ENCODE measurements at regions not wholly inside any gene's neighbourhood (a gene's known extent, or its start where the extent isn't known, plus 50 kb on each side); places are given as distances from the start of the nearest gene placed in this dataset.

- H3K9me3 ChIP-seq (ENCODE audit: control insufficient read depth in 2 of 2, low read length in 2 of 2) = no peaks in the 10 kb centered on the region
- no peak overlapping the region for H3K4me3 ChIP-seq (ENCODE audit: low read length in 2 of 2)
These were observed 354.1 kb downstream of the RFPL4B start for GRCh38 chr6:112701201-112701600.

GRCh38 chr6:112710710-112711109, 363.6 kb downstream of the RFPL4B start:
- Histone ChIP-seq H3K4me3 (ENCODE audit: low read length in 2 of 2) (no peak overlapping the region), H3K27ac (ENCODE audit: low read length) (no peak overlapping the region), H3K27me3 (ENCODE audit: control insufficient read depth in 1 of 2, insufficient read depth in 2 of 2, low read length in 2 of 2) (no peaks in the 10 kb centered on the region), H3K36me3 (ENCODE audit: control insufficient read depth in 2 of 2, insufficient read depth in 2 of 2, low read length in 2 of 2) (no peaks in the 10 kb centered on the region), H3K9me3 (ENCODE audit: control insufficient read depth in 2 of 2, low read length in 2 of 2) (no peaks in the 10 kb centered on the region), H3K9ac (ENCODE audit: low read length in 2 of 2) (no peak overlapping the region), H3K4me1 (ENCODE audit: control insufficient read depth, insufficient read depth, low read length) (no peaks in the 10 kb centered on the region)

More at GRCh38 chr6:112701201-112701600, 354.1 kb downstream of the RFPL4B start:
- Histone ChIP-seq H3K9ac (ENCODE audit: low read length in 2 of 2) (no peak overlapping the region), H3K36me3 (ENCODE audit: control insufficient read depth in 2 of 2, insufficient read depth in 2 of 2, low read length in 2 of 2) (no peaks in the 10 kb centered on the region), H3K4me1 (ENCODE audit: control insufficient read depth, insufficient read depth, low read length) (no peaks in the 10 kb centered on the region), H3K27ac (ENCODE audit: low read length) (no peak overlapping the region), H3K27me3 (ENCODE audit: control insufficient read depth in 1 of 2, insufficient read depth in 2 of 2, low read length in 2 of 2) (no peaks in the 10 kb centered on the region)

GRCh38 chr6:112713402-112713801, 366.3 kb downstream of the RFPL4B start:
- Histone ChIP-seq H3K27ac (ENCODE audit: low read length) (no peak overlapping the region), H3K9me3 (ENCODE audit: control insufficient read depth in 2 of 2, low read length in 2 of 2) (no peaks in the 10 kb centered on the region), H3K9ac (ENCODE audit: low read length in 2 of 2) (no peak overlapping the region), H3K4me3 (ENCODE audit: low read length in 2 of 2) (no peak overlapping the region), H3K27me3 (ENCODE audit: control insufficient read depth in 1 of 2, insufficient read depth in 2 of 2, low read length in 2 of 2) (no peaks in the 10 kb centered on the region), H3K4me1 (ENCODE audit: control insufficient read depth, insufficient read depth, low read length) (no peaks in the 10 kb centered on the region), H3K36me3 (ENCODE audit: control insufficient read depth in 2 of 2, insufficient read depth in 2 of 2, low read length in 2 of 2) (no peaks in the 10 kb centered on the region)

- Histone ChIP-seq H3K4me1 (ENCODE audit: control insufficient read depth, insufficient read depth, low read length) (no peaks in the 10 kb centered on the region), H3K27me3 (ENCODE audit: control insufficient read depth in 1 of 2, insufficient read depth in 2 of 2, low read length in 2 of 2) (no peaks in the 10 kb centered on the region), H3K9ac (ENCODE audit: low read length in 2 of 2) (no peak overlapping the region), H3K4me3 (ENCODE audit: low read length in 2 of 2) (no peak overlapping the region), H3K9me3 (ENCODE audit: control insufficient read depth in 2 of 2, low read length in 2 of 2) (no peaks in the 10 kb centered on the region), H3K27ac (ENCODE audit: low read length) (no peak overlapping the region), H3K36me3 (ENCODE audit: control insufficient read depth in 2 of 2, insufficient read depth in 2 of 2, low read length in 2 of 2) (no peaks in the 10 kb centered on the region)
These were observed 370.3 kb downstream of the RFPL4B start for GRCh38 chr6:112717401-112717800.

- H3K27me3 ChIP-seq (ENCODE audit: control insufficient read depth in 1 of 2, insufficient read depth in 2 of 2, low read length in 2 of 2) = no peaks in the 10 kb centered on the region
- no peaks in the 10 kb centered on the region for H3K36me3 ChIP-seq (ENCODE audit: control insufficient read depth in 2 of 2, insufficient read depth in 2 of 2, low read length in 2 of 2)
- H3K27ac ChIP-seq (ENCODE audit: low read length) = no peak overlapping the region
- H3K4me1 ChIP-seq (ENCODE audit: control insufficient read depth, insufficient read depth, low read length) = no peaks in the 10 kb centered on the region
- H3K9me3 ChIP-seq (ENCODE audit: control insufficient read depth in 2 of 2, low read length in 2 of 2) = no peaks in the 10 kb centered on the region
- H3K9ac ChIP-seq (ENCODE audit: low read length in 2 of 2) = no peak overlapping the region
- H3K4me3 ChIP-seq (ENCODE audit: low read length in 2 of 2) = no peak overlapping the region
These were observed 370.7 kb downstream of the RFPL4B start for GRCh38 chr6:112717856-112718255.

GRCh38 chr6:112725541-112726085, 378.5 kb downstream of the RFPL4B start:
- Histone ChIP-seq H3K27ac (ENCODE audit: low read length) (no peak overlapping the region), H3K4me3 (ENCODE audit: low read length in 2 of 2) (no peak overlapping the region), H3K4me1 (ENCODE audit: control insufficient read depth, insufficient read depth, low read length) (no peaks in the 10 kb centered on the region), H3K9ac (ENCODE audit: low read length in 2 of 2) (no peak overlapping the region), H3K27me3 (ENCODE audit: control insufficient read depth in 1 of 2, insufficient read depth in 2 of 2, low read length in 2 of 2) (no peaks in the 10 kb centered on the region), H3K9me3 (ENCODE audit: control insufficient read depth in 2 of 2, low read length in 2 of 2) (no peaks in the 10 kb centered on the region), H3K36me3 (ENCODE audit: control insufficient read depth in 2 of 2, insufficient read depth in 2 of 2, low read length in 2 of 2) (no peaks in the 10 kb centered on the region)

- H3K27me3 ChIP-seq (ENCODE audit: control insufficient read depth in 1 of 2, insufficient read depth in 2 of 2, low read length in 2 of 2) = no peaks in the 10 kb centered on the region
- no peaks in the 10 kb centered on the region for H3K36me3 ChIP-seq (ENCODE audit: control insufficient read depth in 2 of 2, insufficient read depth in 2 of 2, low read length in 2 of 2)
- H3K27ac ChIP-seq (ENCODE audit: low read length) = no peak overlapping the region
- H3K9ac ChIP-seq (ENCODE audit: low read length in 2 of 2) = no peak overlapping the region
- no peaks in the 10 kb centered on the region for H3K4me1 ChIP-seq (ENCODE audit: control insufficient read depth, insufficient read depth, low read length)
- H3K4me3 ChIP-seq (ENCODE audit: low read length in 2 of 2) = no peak overlapping the region
- H3K9me3 ChIP-seq (ENCODE audit: control insufficient read depth in 2 of 2, low read length in 2 of 2) = no peaks in the 10 kb centered on the region
These were observed 388.0 kb downstream of the RFPL4B start for GRCh38 chr6:112735129-112735528.

- no peaks in the 10 kb centered on the region for H3K27me3 ChIP-seq (ENCODE audit: control insufficient read depth in 1 of 2, insufficient read depth in 2 of 2, low read length in 2 of 2)
- no peak overlapping the region for H3K27ac ChIP-seq (ENCODE audit: low read length)
- H3K4me1 ChIP-seq (ENCODE audit: control insufficient read depth, insufficient read depth, low read length) = no peaks in the 10 kb centered on the region
- no peaks in the 10 kb centered on the region for H3K36me3 ChIP-seq (ENCODE audit: control insufficient read depth in 2 of 2, insufficient read depth in 2 of 2, low read length in 2 of 2)
- H3K4me3 ChIP-seq (ENCODE audit: low read length in 2 of 2) = no peak overlapping the region
- no peaks in the 10 kb centered on the region for H3K9me3 ChIP-seq (ENCODE audit: control insufficient read depth in 2 of 2, low read length in 2 of 2)
- no peak overlapping the region for H3K9ac ChIP-seq (ENCODE audit: low read length in 2 of 2)
These were observed 392.6 kb downstream of the RFPL4B start for GRCh38 chr6:112739766-112740165.

- Histone ChIP-seq H3K4me3 (ENCODE audit: low read length in 2 of 2) (no peak overlapping the region), H3K9ac (ENCODE audit: low read length in 2 of 2) (no peak overlapping the region), H3K27ac (ENCODE audit: low read length) (no peak overlapping the region), H3K27me3 (ENCODE audit: control insufficient read depth in 1 of 2, insufficient read depth in 2 of 2, low read length in 2 of 2) (no peaks in the 10 kb centered on the region), H3K36me3 (ENCODE audit: control insufficient read depth in 2 of 2, insufficient read depth in 2 of 2, low read length in 2 of 2) (no peaks in the 10 kb centered on the region), H3K9me3 (ENCODE audit: control insufficient read depth in 2 of 2, low read length in 2 of 2) (no peaks in the 10 kb centered on the region), H3K4me1 (ENCODE audit: control insufficient read depth, insufficient read depth, low read length) (no peaks in the 10 kb centered on the region)
These were observed 396.2 kb downstream of the RFPL4B start for GRCh38 chr6:112743323-112743722.

GRCh38 chr6:112744827-112745226, 397.7 kb downstream of the RFPL4B start:
- no peak overlapping the region for H3K27ac ChIP-seq (ENCODE audit: low read length)

GRCh38 chr6:112745765-112746164, 398.6 kb downstream of the RFPL4B start:
- H3K9ac ChIP-seq (ENCODE audit: low read length in 2 of 2) = no peak overlapping the region
- H3K9me3 ChIP-seq (ENCODE audit: control insufficient read depth in 2 of 2, low read length in 2 of 2) = no peaks in the 10 kb centered on the region
- H3K4me3 ChIP-seq (ENCODE audit: low read length in 2 of 2) = no peak overlapping the region
- H3K27me3 ChIP-seq (ENCODE audit: control insufficient read depth in 1 of 2, insufficient read depth in 2 of 2, low read length in 2 of 2) = no peaks in the 10 kb centered on the region
- no peak overlapping the region for H3K27ac ChIP-seq (ENCODE audit: low read length)
- no peaks in the 10 kb centered on the region for H3K4me1 ChIP-seq (ENCODE audit: control insufficient read depth, insufficient read depth, low read length)
- no peaks in the 10 kb centered on the region for H3K36me3 ChIP-seq (ENCODE audit: control insufficient read depth in 2 of 2, insufficient read depth in 2 of 2, low read length in 2 of 2)

More at GRCh38 chr6:112744827-112745226, 397.7 kb downstream of the RFPL4B start:
- Histone ChIP-seq H3K4me1 (ENCODE audit: control insufficient read depth, insufficient read depth, low read length) (no peaks in the 10 kb centered on the region), H3K27me3 (ENCODE audit: control insufficient read depth in 1 of 2, insufficient read depth in 2 of 2, low read length in 2 of 2) (no peaks in the 10 kb centered on the region), H3K9ac (ENCODE audit: low read length in 2 of 2) (no peak overlapping the region), H3K9me3 (ENCODE audit: control insufficient read depth in 2 of 2, low read length in 2 of 2) (no peaks in the 10 kb centered on the region), H3K36me3 (ENCODE audit: control insufficient read depth in 2 of 2, insufficient read depth in 2 of 2, low read length in 2 of 2) (no peaks in the 10 kb centered on the region), H3K4me3 (ENCODE audit: low read length in 2 of 2) (no peak overlapping the region)
